Activated naive CD4-positive, alpha-beta T cell treated with anti-CD3 and anti-CD28 coated beads for 36 hours (primary cell): ENCODE measurements at regions not wholly inside any gene's neighbourhood (a gene's known extent, or its start where the extent isn't known, plus 50 kb on each side); places are given as distances from the start of the nearest gene placed in this dataset.

Source experiments
- CTCF ChIA-PET: fragments of 350-600 bp; sonication (Branson Sonifier 250); formaldehyde crosslinking; loops from one replicate; lab custom pipeline; 2021; ENCODE audit warnings: antibody characterized with exemption; lab: Charles Lee
- DNase-seq: peaks from one replicate; pipeline ENCODE4 v3.0.0-alpha.2; 2020
- H3K27ac Mint-ChIP-seq: one replicate; pipeline ENCODE4 v1.8.0; 2021; ENCODE audit warnings: mild to moderate bottlenecking, mixed read lengths
- H3K27me3 Mint-ChIP-seq: one replicate; pipeline ENCODE4 v1.8.0; 2021; ENCODE audit warnings: low read depth, mixed read lengths
- H3K36me3 Mint-ChIP-seq: one replicate; pipeline ENCODE4 v1.8.0; 2021; ENCODE audit warnings: low read depth, mixed read lengths
- H3K4me1 Mint-ChIP-seq: one replicate; pipeline ENCODE4 v1.8.0; 2021; ENCODE audit warnings: low read depth, mixed read lengths
- H3K4me3 Mint-ChIP-seq: one replicate; pipeline ENCODE4 v1.8.0; 2021; ENCODE audit warnings: mild to moderate bottlenecking, moderate library complexity, mixed read lengths
- H3K9me3 Mint-ChIP-seq: one replicate; pipeline ENCODE4 v1.8.0; 2021; ENCODE audit warnings: mixed read lengths
- intact Hi-C: fragments of 100-400 bp; cut with micrococcal nuclease; formaldehyde crosslinking; loops from one replicate; pipeline ENCODE4 v1.15.1; 2023

- no peaks in the 10 kb centered on the region for H3K9me3 Mint-ChIP-seq
- H3K36me3 Mint-ChIP-seq: no peaks in the 10 kb centered on the region
- no peak for DNase-seq
- no peak overlapping the region for H3K4me3 Mint-ChIP-seq
- H3K4me1 Mint-ChIP-seq: peaks cover 9% of the 10 kb centered on the region
- H3K27ac Mint-ChIP-seq: no peak overlapping the region
- H3K27me3 Mint-ChIP-seq: peaks cover 32% of the 10 kb centered on the region
- intact Hi-C loops: no loop called here
- CTCF ChIA-PET: no interaction called here
Observed at GRCh38 chr10:116792817-116793216, 50.5 kb upstream of the HSPA12A start.

GRCh38 chr10:116796469-116796868, 52.8 kb upstream of the ENO4 start:
- no peaks in the 10 kb centered on the region for H3K9me3 Mint-ChIP-seq
- H3K27ac Mint-ChIP-seq: no peak overlapping the region
- peaks cover 26% of the 10 kb centered on the region for H3K27me3 Mint-ChIP-seq
- H3K4me1 Mint-ChIP-seq: peaks cover 5% of the 10 kb centered on the region
- no peak for DNase-seq
- CTCF ChIA-PET: interaction anchor here (0.6 to 7.8 kb wide), 14 partner anchors 8 to 420 kb away, joined by 3 to 98 read pairs (median 4); no protein-coding TSS in a partner anchor
- intact Hi-C loops: no loop called here
- H3K36me3 Mint-ChIP-seq: no peaks in the 10 kb centered on the region
- H3K4me3 Mint-ChIP-seq: no peak overlapping the region

GRCh38 chr10:116796910-116797513, 52.3 kb upstream of the ENO4 start:
- Mint-ChIP-seq H3K27me3 (peaks cover 24% of the 10 kb centered on the region), H3K36me3 (no peaks in the 10 kb centered on the region), H3K9me3 (no peaks in the 10 kb centered on the region), H3K27ac (no peak overlapping the region), H3K4me1 (peaks cover 5% of the 10 kb centered on the region), H3K4me3 (no peak overlapping the region)
- CTCF ChIA-PET: interaction anchor here (0.6 to 7.8 kb wide), 14 partner anchors 8 to 420 kb away, joined by 3 to 98 read pairs (median 4); no protein-coding TSS in a partner anchor
- intact Hi-C loops: loop anchor here (1.0 kb wide), 1 partner anchor 378 kb away; no protein-coding TSS in a partner anchor
- peak; percentile 83 for DNase-seq

GRCh38 chr10:116798859-116799258, 50.4 kb upstream of the ENO4 start:
- Mint-ChIP-seq H3K27ac (no peak overlapping the region), H3K27me3 (peaks cover 20% of the 10 kb centered on the region), H3K9me3 (no peaks in the 10 kb centered on the region), H3K36me3 (no peaks in the 10 kb centered on the region), H3K4me1 (peaks cover 2% of the 10 kb centered on the region), H3K4me3 (no peak overlapping the region)
- CTCF ChIA-PET: interaction anchor here (1.5 to 7.8 kb wide), 2 partner anchors 10 to 377 kb away, joined by 5 to 98 read pairs; no protein-coding TSS in a partner anchor
- no peak for DNase-seq
- intact Hi-C loops: no loop called here
